ENCODE measurements at regions not wholly inside any gene's neighbourhood (a gene's known extent, or its start where the extent isn't known, plus 50 kb on each side); places are given as distances from the start of the nearest gene placed in this dataset.

GRCh38 chr3:31284776-31285175 is 247.9 kb upstream of the STT3B start:
- H3K36me3 ChIP-seq (ENCODE audit: control insufficient read depth in 1 of 2, insufficient read depth in 2 of 2, low read length in 2 of 2), result no peaks in the 10 kb centered on the region
- H3K27me3 ChIP-seq (ENCODE audit: low read depth, low read length), result no peaks in the 10 kb centered on the region
- H3K27ac ChIP-seq (ENCODE audit: low read length), result no peak overlapping the region
- H3K9me3 ChIP-seq (ENCODE audit: control insufficient read depth in 1 of 2, low read length in 2 of 2), result no peaks in the 10 kb centered on the region
- H3K4me3 ChIP-seq (ENCODE audit: low read depth in 1 of 2, low read length in 2 of 2), result no peak overlapping the region
- peaks cover 0 to 9% of the 10 kb centered on the region in 2 donors for H3K4me1 ChIP-seq (ENCODE audit: control insufficient read depth in 1 of 2, insufficient read depth in 2 of 2, low read length in 2 of 2)

GRCh38 chr3:31285833-31286486 is 246.8 kb upstream of the STT3B start:
- no peaks in the 10 kb centered on the region for H3K27me3 ChIP-seq (ENCODE audit: low read depth, low read length)
- no peaks in the 10 kb centered on the region for H3K36me3 ChIP-seq (ENCODE audit: control insufficient read depth in 1 of 2, insufficient read depth in 2 of 2, low read length in 2 of 2)
- no peak overlapping the region for H3K4me3 ChIP-seq (ENCODE audit: low read depth in 1 of 2, low read length in 2 of 2)
- no peaks in the 10 kb centered on the region for H3K9me3 ChIP-seq (ENCODE audit: control insufficient read depth in 1 of 2, low read length in 2 of 2)
- H3K4me1 ChIP-seq (ENCODE audit: control insufficient read depth in 1 of 2, insufficient read depth in 2 of 2, low read length in 2 of 2), result peaks cover 0 to 9% of the 10 kb centered on the region in 2 donors
- no peak overlapping the region for H3K27ac ChIP-seq (ENCODE audit: low read length)

- Histone ChIP-seq H3K4me3 (ENCODE audit: low read depth in 1 of 2, low read length in 2 of 2) (no peak overlapping the region), H3K27me3 (ENCODE audit: low read depth, low read length) (no peaks in the 10 kb centered on the region), H3K27ac (ENCODE audit: low read length) (no peak overlapping the region), H3K36me3 (ENCODE audit: control insufficient read depth in 1 of 2, insufficient read depth in 2 of 2, low read length in 2 of 2) (no peaks in the 10 kb centered on the region), H3K4me1 (ENCODE audit: control insufficient read depth in 1 of 2, insufficient read depth in 2 of 2, low read length in 2 of 2) (peaks cover 0 to 9% of the 10 kb centered on the region in 2 donors), H3K9me3 (ENCODE audit: control insufficient read depth in 1 of 2, low read length in 2 of 2) (no peaks in the 10 kb centered on the region)
These were observed 244.5 kb upstream of the STT3B start for GRCh38 chr3:31288224-31288623.

DNA sequence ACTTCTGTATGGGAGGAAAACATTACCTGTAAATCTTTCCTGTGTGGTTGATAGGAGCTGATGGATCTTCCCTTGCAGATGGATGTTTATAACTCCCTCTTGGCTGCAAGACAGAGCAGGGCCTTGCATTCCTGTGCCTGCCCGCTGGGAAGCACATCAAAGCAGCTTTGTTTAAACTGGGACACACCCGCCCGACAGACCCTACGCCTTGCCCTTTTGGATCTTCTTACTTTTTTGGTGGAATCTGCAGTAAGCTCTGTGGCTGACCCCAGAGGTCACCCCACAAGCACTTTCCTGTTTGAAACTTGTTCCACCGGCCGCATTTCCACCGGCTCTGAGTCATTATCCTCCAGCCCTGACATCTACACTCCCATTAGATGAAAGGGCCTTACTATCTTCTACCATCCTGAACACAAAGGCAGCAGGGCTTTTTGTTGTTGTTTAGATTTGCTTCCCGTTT is 244.1 kb upstream of the STT3B start:
- Histone ChIP-seq H3K27ac (ENCODE audit: low read length) (no peak overlapping the region), H3K4me3 (ENCODE audit: low read depth in 1 of 2, low read length in 2 of 2) (no peak overlapping the region)

DNA sequence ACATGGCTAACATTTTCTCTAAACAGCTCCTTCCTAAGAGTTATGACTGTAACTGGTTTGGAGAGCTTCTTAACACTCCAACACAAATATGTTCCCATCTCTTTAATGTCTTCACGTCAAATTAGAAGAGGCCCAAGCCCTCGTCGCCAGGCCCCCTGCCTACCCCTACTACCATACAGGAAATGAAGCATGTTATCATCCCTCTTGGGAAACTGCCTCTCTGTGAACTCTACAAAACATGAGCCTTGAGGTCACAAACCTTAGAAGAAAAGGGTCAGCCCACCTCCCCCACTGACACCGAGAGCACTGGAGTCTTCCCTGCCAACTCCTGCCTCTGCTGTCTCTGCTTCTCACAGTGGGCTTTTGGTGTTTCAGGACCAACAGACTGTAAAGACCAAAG is 243.1 kb upstream of the STT3B start:
- Histone ChIP-seq H3K4me1 (ENCODE audit: control insufficient read depth in 1 of 2, insufficient read depth in 2 of 2, low read length in 2 of 2) (peaks cover 0 to 9% of the 10 kb centered on the region in 2 donors), H3K9me3 (ENCODE audit: control insufficient read depth in 1 of 2, low read length in 2 of 2) (no peaks in the 10 kb centered on the region), H3K27me3 (ENCODE audit: low read depth, low read length) (no peaks in the 10 kb centered on the region), H3K27ac (ENCODE audit: low read length) (no peak overlapping the region), H3K4me3 (ENCODE audit: low read depth in 1 of 2, low read length in 2 of 2) (no peak overlapping the region), H3K36me3 (ENCODE audit: control insufficient read depth in 1 of 2, insufficient read depth in 2 of 2, low read length in 2 of 2) (no peaks in the 10 kb centered on the region)

More for the DNA sequence above, 244.1 kb upstream of the STT3B start:
- H3K4me1 ChIP-seq (ENCODE audit: control insufficient read depth in 1 of 2, insufficient read depth in 2 of 2, low read length in 2 of 2), result peaks cover 0 to 9% of the 10 kb centered on the region in 2 donors
- no peaks in the 10 kb centered on the region for H3K9me3 ChIP-seq (ENCODE audit: control insufficient read depth in 1 of 2, low read length in 2 of 2)
- no peaks in the 10 kb centered on the region for H3K36me3 ChIP-seq (ENCODE audit: control insufficient read depth in 1 of 2, insufficient read depth in 2 of 2, low read length in 2 of 2)
- H3K27me3 ChIP-seq (ENCODE audit: low read depth, low read length), result no peaks in the 10 kb centered on the region

DNA sequence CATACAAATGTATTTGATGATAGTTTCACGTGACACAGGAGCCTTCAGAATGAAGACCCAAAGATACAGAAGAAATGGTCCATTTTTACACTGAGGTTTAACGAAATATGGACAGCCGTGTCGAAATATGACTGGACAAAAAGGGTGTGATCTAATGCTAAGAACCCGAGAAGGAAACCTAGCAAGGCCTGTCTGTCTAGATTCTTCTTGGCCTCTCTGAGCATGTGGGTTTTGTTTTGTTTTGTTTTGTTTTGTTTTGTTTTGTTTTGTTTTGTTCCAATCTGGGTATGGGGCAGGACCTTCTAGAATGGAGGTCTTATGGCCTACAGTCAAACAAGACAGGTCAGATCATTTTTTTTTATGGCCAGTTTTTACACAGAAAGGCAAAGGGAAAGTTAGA is 242.7 kb upstream of the STT3B start:
- Histone ChIP-seq H3K4me1 (ENCODE audit: control insufficient read depth in 1 of 2, insufficient read depth in 2 of 2, low read length in 2 of 2) (peaks cover 0 to 9% of the 10 kb centered on the region in 2 donors), H3K4me3 (ENCODE audit: low read depth in 1 of 2, low read length in 2 of 2) (no peak overlapping the region), H3K27me3 (ENCODE audit: low read depth, low read length) (no peaks in the 10 kb centered on the region), H3K36me3 (ENCODE audit: control insufficient read depth in 1 of 2, insufficient read depth in 2 of 2, low read length in 2 of 2) (no peaks in the 10 kb centered on the region), H3K9me3 (ENCODE audit: control insufficient read depth in 1 of 2, low read length in 2 of 2) (no peaks in the 10 kb centered on the region), H3K27ac (ENCODE audit: low read length) (no peak overlapping the region)

DNA sequence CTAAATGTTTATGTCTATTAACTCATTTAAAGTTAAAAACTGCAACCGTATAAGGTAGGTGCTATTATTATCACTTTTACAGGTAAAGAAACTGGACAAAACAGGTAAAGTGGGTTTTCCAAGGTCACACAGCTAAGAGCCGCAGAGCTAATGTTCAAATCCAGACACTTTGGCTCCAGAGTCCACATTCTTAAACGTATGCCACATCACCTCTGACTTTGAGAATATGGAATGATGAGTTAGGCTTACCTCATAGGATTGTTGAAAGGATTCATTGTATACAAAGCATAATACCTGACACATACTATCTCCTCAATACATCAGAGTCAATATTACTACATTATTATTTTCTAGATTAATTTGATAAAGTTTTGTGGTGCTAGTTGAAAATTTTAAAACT is 240.9 kb upstream of the STT3B start:
- Histone ChIP-seq H3K27me3 (ENCODE audit: low read depth, low read length) (no peaks in the 10 kb centered on the region), H3K36me3 (ENCODE audit: control insufficient read depth in 1 of 2, insufficient read depth in 2 of 2, low read length in 2 of 2) (no peaks in the 10 kb centered on the region), H3K9me3 (ENCODE audit: control insufficient read depth in 1 of 2, low read length in 2 of 2) (no peaks in the 10 kb centered on the region)

GRCh38 chr3:31294430-31295149 is 238.1 kb upstream of the STT3B start:
- Histone ChIP-seq H3K4me1 (ENCODE audit: control insufficient read depth in 1 of 2, insufficient read depth in 2 of 2, low read length in 2 of 2) (no peaks in the 10 kb centered on the region), H3K36me3 (ENCODE audit: control insufficient read depth in 1 of 2, insufficient read depth in 2 of 2, low read length in 2 of 2) (no peaks in the 10 kb centered on the region), H3K9me3 (ENCODE audit: control insufficient read depth in 1 of 2, low read length in 2 of 2) (no peaks in the 10 kb centered on the region), H3K27me3 (ENCODE audit: low read depth, low read length) (no peaks in the 10 kb centered on the region), H3K27ac (ENCODE audit: low read length) (no peak overlapping the region), H3K4me3 (ENCODE audit: low read depth in 1 of 2, low read length in 2 of 2) (no peak overlapping the region)

More for the DNA sequence above, 240.9 kb upstream of the STT3B start:
- Histone ChIP-seq H3K4me3 (ENCODE audit: low read depth in 1 of 2, low read length in 2 of 2) (no peak overlapping the region), H3K27ac (ENCODE audit: low read length) (no peak overlapping the region), H3K4me1 (ENCODE audit: control insufficient read depth in 1 of 2, insufficient read depth in 2 of 2, low read length in 2 of 2) (peaks cover 0 to 9% of the 10 kb centered on the region in 2 donors)

DNA sequence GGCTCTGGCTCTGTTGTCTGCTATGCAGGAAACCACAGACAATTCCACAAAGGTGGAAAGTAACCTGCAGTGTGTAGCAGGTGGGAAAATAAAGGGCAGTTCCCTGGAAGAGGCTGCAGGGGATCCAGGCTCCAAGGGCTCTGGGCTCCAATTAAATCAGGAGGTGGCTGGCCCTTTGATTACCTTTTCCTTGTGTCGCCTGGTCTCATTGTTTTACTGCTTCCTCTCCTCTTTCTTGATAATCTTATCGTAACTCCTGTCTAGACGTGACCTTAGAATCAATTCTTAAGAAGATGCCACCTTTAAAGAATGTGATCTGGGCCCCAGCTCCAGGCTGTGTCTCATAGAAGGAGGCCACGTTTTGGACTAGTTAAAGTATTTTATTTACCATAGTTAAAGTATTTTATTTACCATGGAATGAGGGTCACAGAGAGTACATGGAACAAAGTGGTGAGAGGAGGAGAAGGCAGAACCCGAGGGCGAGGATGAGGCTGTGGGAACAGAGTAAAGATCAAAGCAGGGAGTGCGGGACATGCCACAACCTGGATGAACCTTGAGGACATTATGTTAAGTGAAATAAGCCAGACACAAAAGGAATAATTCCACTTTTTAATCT is 237.5 kb upstream of the STT3B start:
- H3K4me3 ChIP-seq (ENCODE audit: low read depth in 1 of 2, low read length in 2 of 2), result no peak overlapping the region
- H3K4me1 ChIP-seq (ENCODE audit: control insufficient read depth in 1 of 2, insufficient read depth in 2 of 2, low read length in 2 of 2), result no peaks in the 10 kb centered on the region
- H3K9me3 ChIP-seq (ENCODE audit: control insufficient read depth in 1 of 2, low read length in 2 of 2), result no peaks in the 10 kb centered on the region
- no peaks in the 10 kb centered on the region for H3K36me3 ChIP-seq (ENCODE audit: control insufficient read depth in 1 of 2, insufficient read depth in 2 of 2, low read length in 2 of 2)
- no peak overlapping the region for H3K27ac ChIP-seq (ENCODE audit: low read length)
- no peaks in the 10 kb centered on the region for H3K27me3 ChIP-seq (ENCODE audit: low read depth, low read length)

- H3K4me1 ChIP-seq (ENCODE audit: control insufficient read depth in 1 of 2, insufficient read depth in 2 of 2, low read length in 2 of 2), result no peaks in the 10 kb centered on the region
- H3K27me3 ChIP-seq (ENCODE audit: low read depth, low read length), result no peaks in the 10 kb centered on the region
- H3K36me3 ChIP-seq (ENCODE audit: control insufficient read depth in 1 of 2, insufficient read depth in 2 of 2, low read length in 2 of 2), result no peaks in the 10 kb centered on the region
- no peak overlapping the region for H3K27ac ChIP-seq (ENCODE audit: low read length)
- H3K9me3 ChIP-seq (ENCODE audit: control insufficient read depth in 1 of 2, low read length in 2 of 2), result no peaks in the 10 kb centered on the region
- no peak overlapping the region for H3K4me3 ChIP-seq (ENCODE audit: low read depth in 1 of 2, low read length in 2 of 2)
These were observed 234.9 kb upstream of the STT3B start for GRCh38 chr3:31297726-31298298.

All from muscle layer of duodenum (tissue), 2 donors.